H1 (cell line): ENCODE measurements at regions not wholly inside any gene's neighbourhood (a gene's known extent, or its start where the extent isn't known, plus 50 kb on each side); places are given as distances from the start of the nearest gene placed in this dataset.

Experiments used
- CTCF ChIA-PET: fragments of 300-600 bp; sonication (Branson Sonifier 250); formaldehyde crosslinking; loops from one replicate; lab custom pipeline; 2021; ENCODE audit not compliant: partially characterized antibody; lab: Charles Lee
- POLR2A ChIA-PET: fragments of 300-600 bp; sonication (Branson Sonifier 250); formaldehyde crosslinking; loops from one replicate; lab custom pipeline; 2021; ENCODE audit warnings: inconsistent platforms; ENCODE audit not compliant: partially characterized antibody; lab: Charles Lee
- DNase-seq, 2 experiments: peaks; one replicate each; pipeline versions ENCODE4 v3.0.0 to v3.0.0-alpha.2; 2010 to 2022; ENCODE audit warnings: low spot score in 2 of 2, low read depth in 1 of 2, mixed read lengths in 1 of 2
- FAIRE-seq: peaks from 2 replicates; lab custom pipeline; 2011; peaks lifted over from hg19 to GRCh38; lab: Jason Lieb, UNC
- H2AFZ ChIP-seq: 2 replicates; pipeline ENCODE4 v1.8.1; 2012; ENCODE audit warnings: low read length, inconsistent platforms
- H2AK5ac ChIP-seq: 2 replicates; pipeline ENCODE4 v1.6.1; 2013; ENCODE audit warnings: low read depth, low read length
- H2BK120ac ChIP-seq: replicated peaks from 2 replicates; pipeline ENCODE3; 2013; ENCODE audit warnings: low read depth, low read length, inconsistent platforms
- H2BK12ac ChIP-seq: 2 replicates; pipeline ENCODE4 v1.6.1; 2013; ENCODE audit warnings: low read depth, low read length
- H2BK15ac ChIP-seq: 2 replicates; pipeline ENCODE4 v1.6.1; 2013; ENCODE audit warnings: low read length
- H2BK20ac ChIP-seq: 2 replicates; pipeline ENCODE4 v1.6.1; 2013; ENCODE audit warnings: low read length
- H2BK5ac ChIP-seq: 2 replicates; pipeline ENCODE4 v1.6.1; 2013; ENCODE audit warnings: low read depth, low read length
- H3K14ac ChIP-seq: 2 replicates; pipeline ENCODE4 v1.6.1; 2013; ENCODE audit warnings: inconsistent platforms; ENCODE audit not compliant: insufficient read length
- H3K18ac ChIP-seq: 2 replicates; pipeline ENCODE4 v1.6.1; 2013; ENCODE audit warnings: low read length; ENCODE audit errors: extremely low read depth
- H3K23ac ChIP-seq: 2 replicates; pipeline ENCODE4 v1.6.1; 2013; ENCODE audit warnings: inconsistent platforms; ENCODE audit not compliant: insufficient read length
- H3K23me2 ChIP-seq: 2 replicates; pipeline ENCODE4 v1.6.1; 2013; ENCODE audit warnings: low read depth, low read length
- H3K27ac ChIP-seq: 2 replicates; pipeline ENCODE4 v1.6.1; 2011; ENCODE audit warnings: low read depth, low read length, inconsistent platforms
- H3K27me3 ChIP-seq, 4 experiments: replicated peaks in 1 of 4; 1 replicate in 1 of 4; 2 replicates in 3 of 4; pipeline versions ENCODE4 v1.6.1 to v1.8.1; 2011 to 2013; ENCODE audit warnings: low read length in 3 of 4, mild to moderate bottlenecking in 3 of 4, inconsistent platforms in 2 of 4, mixed read lengths in 2 of 4, moderate library complexity in 1 of 4; ENCODE audit not compliant: control insufficient read depth in 3 of 4, insufficient read depth in 3 of 4; ENCODE audit errors: extremely low read depth in 1 of 4
- H3K36me3 ChIP-seq, 4 experiments: 2 replicates each; pipeline versions ENCODE4 v1.6.1 to v1.8.1; 2011 to 2013; ENCODE audit warnings: mild to moderate bottlenecking in 4 of 4, low read length in 3 of 4, moderate library complexity in 2 of 4, control low read depth in 1 of 4, inconsistent platforms in 1 of 4; ENCODE audit not compliant: insufficient read depth in 4 of 4, control insufficient read depth in 2 of 4
- H3K4ac ChIP-seq: replicated peaks from 2 replicates; pipeline ENCODE3; 2013; ENCODE audit warnings: low read length, low read depth, mixed read lengths, inconsistent platforms; ENCODE audit not compliant: insufficient read length
- H3K4me1 ChIP-seq, 4 experiments: replicated peaks in 1 of 4; 1 replicate in 1 of 4; 2 replicates in 3 of 4; pipeline versions ENCODE4 v1.6.1 to v1.8.1; 2011 to 2013; ENCODE audit warnings: low read length in 3 of 4, inconsistent platforms in 2 of 4, mixed read lengths in 1 of 4; ENCODE audit not compliant: insufficient read depth in 4 of 4, control insufficient read depth in 3 of 4
- H3K4me2 ChIP-seq, 2 experiments: 2 replicates each; pipeline versions ENCODE4 v1.6.1 to v1.8.1; 2011 to 2013; ENCODE audit warnings: low read depth in 2 of 2, low read length in 2 of 2, control low read depth in 1 of 2, inconsistent platforms in 1 of 2, mild to moderate bottlenecking in 1 of 2; ENCODE audit not compliant: insufficient read depth in 1 of 2
- H3K4me3 ChIP-seq, 4 experiments: fragments of 200-600, 300-600 bp in 1 of 4; sonication (generic), shearing (Covaris generic), sonication (Bioruptor Twin) in 1 of 4; 2 replicates each; pipeline versions ENCODE4 v1.5.1 to v1.8.1; 2011 to 2016; ENCODE audit warnings: low read length in 4 of 4, low read depth in 3 of 4, control low read depth in 2 of 4, inconsistent platforms in 2 of 4, mild to moderate bottlenecking in 2 of 4, mixed read lengths in 1 of 4, moderate library complexity in 1 of 4; ENCODE audit not compliant: insufficient read depth in 2 of 4; ENCODE audit errors: extremely low read depth in 1 of 4
- H3K56ac ChIP-seq: replicated peaks from 2 replicates; pipeline ENCODE3; 2013; ENCODE audit warnings: low read depth, mild to moderate bottlenecking, mixed read lengths, low read length, inconsistent platforms; ENCODE audit not compliant: insufficient read length
- H3K79me1 ChIP-seq: 2 replicates; pipeline ENCODE4 v1.6.1; 2013; ENCODE audit warnings: low read depth, low read length, control low read depth
- H3K79me2 ChIP-seq, 2 experiments: 2 replicates each; pipeline versions ENCODE4 v1.6.1 to v1.8.1; 2012 to 2013; ENCODE audit warnings: low read length in 2 of 2, mild to moderate bottlenecking in 2 of 2, inconsistent platforms in 1 of 2; ENCODE audit not compliant: insufficient read depth in 2 of 2, control insufficient read depth in 1 of 2
- H3K9ac ChIP-seq, 4 experiments: replicated peaks in 1 of 4; 1 replicate in 1 of 4; 2 replicates in 3 of 4; pipeline versions ENCODE4 v1.6.1 to v1.8.1; 2011 to 2013; ENCODE audit warnings: low read depth in 3 of 4, low read length in 3 of 4, control low read depth in 2 of 4, mild to moderate bottlenecking in 2 of 4, moderate library complexity in 2 of 4, inconsistent platforms in 1 of 4; ENCODE audit errors: extremely low read depth in 1 of 4
- H3K9me3 ChIP-seq, 2 experiments: 2 replicates each; pipeline versions ENCODE4 v1.6.1 to v1.8.1; 2012 to 2013; ENCODE audit warnings: mild to moderate bottlenecking in 2 of 2, moderate library complexity in 2 of 2, control low read depth in 1 of 2, inconsistent platforms in 1 of 2, low read depth in 1 of 2, low read length in 1 of 2, mixed read lengths in 1 of 2; ENCODE audit not compliant: insufficient read depth in 2 of 2
- H4K20me1 ChIP-seq, 2 experiments: replicated peaks in 1 of 2; 2 replicates each; pipeline versions ENCODE3 to v1.8.1; 2011 to 2013; ENCODE audit warnings: inconsistent platforms in 2 of 2, low read length in 2 of 2, mild to moderate bottlenecking in 1 of 2; ENCODE audit not compliant: insufficient read depth in 2 of 2, control insufficient read depth in 1 of 2
- H4K5ac ChIP-seq: 2 replicates; pipeline ENCODE4 v1.6.1; 2013; ENCODE audit warnings: low read length, low read depth, mixed read lengths, inconsistent platforms; ENCODE audit not compliant: insufficient read length
- H4K8ac ChIP-seq: 2 replicates; pipeline ENCODE4 v1.8.0; 2013; ENCODE audit warnings: mild to moderate bottlenecking, moderate library complexity, low read length, inconsistent platforms; ENCODE audit not compliant: insufficient read depth; ENCODE audit errors: extremely low read depth
- H4K91ac ChIP-seq: replicated peaks from 2 replicates; pipeline ENCODE3; 2013; ENCODE audit warnings: low read length, mixed read lengths, inconsistent platforms; ENCODE audit not compliant: insufficient read length
- CHD2 ChIP-seq: IDR thresholded peaks from 2 replicates; pipeline ENCODE4 v1.6.1; 2012; ENCODE audit warnings: low read length, improper control_type of control experiment
- GABPA ChIP-seq: IDR thresholded peaks from 2 replicates; pipeline ENCODE4 v1.6.1; 2011; ENCODE audit warnings: mild to moderate bottlenecking, low read length, moderate library complexity, borderline replicate concordance; ENCODE audit not compliant: insufficient read depth
- HDAC2 ChIP-seq, 2 experiments: fragments of 300-600 bp in 1 of 2; sonication (generic) in 1 of 2; IDR thresholded peaks; 2 replicates each; pipeline ENCODE4 v1.6.1; 2011 to 2012; ENCODE audit warnings: low read depth in 2 of 2, low read length in 2 of 2, mild to moderate bottlenecking in 2 of 2, moderate library complexity in 2 of 2, borderline replicate concordance in 1 of 2, inconsistent platforms in 1 of 2
- KDM4A ChIP-seq: IDR thresholded peaks from one replicate; pipeline ENCODE4 v1.7.1; 2012; ENCODE audit warnings: low read depth, mild to moderate bottlenecking, moderate library complexity, low read length, inconsistent platforms; ENCODE audit not compliant: severe bottlenecking
- NANOG ChIP-seq: IDR thresholded peaks from 2 replicates; pipeline ENCODE4 v1.6.1; 2011; ENCODE audit warnings: low read length, low read depth, mild to moderate bottlenecking, inconsistent platforms; ENCODE audit not compliant: insufficient read depth, poor library complexity, severe bottlenecking
- NRF1 ChIP-seq: IDR thresholded peaks from 2 replicates; pipeline ENCODE4 v1.6.1; 2011; ENCODE audit warnings: mild to moderate bottlenecking, low read depth, low read length, improper control_type of control experiment
- PHF8 ChIP-seq: fragments of 200-600 bp; sonication (generic); conservative IDR thresholded peaks from 2 replicates; pipeline ENCODE4 v1.7.1; 2012; ENCODE audit warnings: low read depth, mild to moderate bottlenecking, inconsistent platforms, low read length, moderate library complexity
- POU5F1 ChIP-seq: IDR thresholded peaks from 2 replicates; pipeline ENCODE4 v1.6.1; 2011; ENCODE audit warnings: low read depth, mild to moderate bottlenecking, low read length, moderate library complexity
- SIRT6 ChIP-seq: IDR thresholded peaks from one replicate; pipeline ENCODE4 v1.7.1; 2012; ENCODE audit warnings: low read length, inconsistent platforms
- TAF1 ChIP-seq: IDR thresholded peaks from 2 replicates; pipeline ENCODE4 v1.6.1; 2011; ENCODE audit warnings: mild to moderate bottlenecking, low read depth, low read length
- TBP ChIP-seq: IDR thresholded peaks from 2 replicates; pipeline ENCODE4 v1.6.1; 2011; ENCODE audit warnings: low read depth, low read length, improper control_type of control experiment
- TCF12 ChIP-seq: IDR thresholded peaks from 2 replicates; pipeline ENCODE4 v1.6.1; 2011; ENCODE audit warnings: low read depth, mild to moderate bottlenecking, low read length
- WGBS, 2 experiments: shearing (Covaris generic) in 1 of 2; methylation state at CpG; one replicate each; pipeline versions ENCODE4 v1.1.6 to v1.1.7; 2013 to 2015; ENCODE audit warnings: low lambda C conversion rate in 2 of 2, mixed read lengths in 2 of 2, inconsistent platforms in 1 of 2, low coverage in 1 of 2, missing lambda C conversion rate in 1 of 2; ENCODE audit not compliant: insufficient replicate concordance in 2 of 2, insufficient coverage in 1 of 2, insufficient read length in 1 of 2; ENCODE audit errors: extremely low coverage in 1 of 2, missing lambda C conversion rate in 1 of 2; 5-methylcytosine and 5-hydroxymethylcytosine counted together
- TF ChIP-seq, protein P1 (sequence below): IDR thresholded peaks from 2 replicates; pipeline ENCODE4 v1.6.1; 2012; ENCODE audit warnings: low read length, inconsistent platforms

DNA sequence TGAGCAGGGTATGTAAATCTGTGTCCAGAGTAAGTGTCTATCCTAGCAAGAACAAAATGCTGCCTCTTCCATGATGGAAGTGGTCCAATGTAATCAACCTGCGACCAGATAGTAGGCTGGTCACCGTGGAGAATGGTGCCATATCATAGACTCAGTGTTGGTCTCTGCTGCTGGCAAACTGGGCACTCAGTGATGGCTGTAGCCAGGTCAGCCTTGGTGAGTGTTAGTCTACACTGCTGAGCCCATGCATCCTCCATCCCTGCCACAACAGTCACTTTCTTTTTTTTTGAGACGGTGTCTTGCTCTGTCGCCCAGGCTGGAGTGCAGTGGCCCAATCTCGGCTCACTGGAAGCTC is 69.3 kb downstream of the CHRD start:
- Histone ChIP-seq H3K4me3 (no peak overlapping the region), H3K18ac (no peak overlapping the region), H3K79me1 (no peaks in the 10 kb centered on the region), H3K79me2 (no peaks in the 10 kb centered on the region), H2AFZ (no peak overlapping the region), H2BK15ac (no peak overlapping the region), H3K36me3 (no peaks in the 10 kb centered on the region), H2BK5ac (no peak overlapping the region), H4K5ac (no peak overlapping the region), H2BK120ac (no peak overlapping the region), H2BK12ac (no peak overlapping the region), H3K9ac (no peak overlapping the region), H3K4me1 (no peaks in the 10 kb centered on the region), H3K56ac (no peak overlapping the region), H2AK5ac (no peak overlapping the region), H2BK20ac (no peak overlapping the region), H4K20me1 (no peaks in the 10 kb centered on the region), H3K4me2 (no peak overlapping the region), H4K8ac (no peak overlapping the region), H3K27ac (no peak overlapping the region), H3K23ac (no peak overlapping the region), H3K14ac (no peak overlapping the region), H3K4ac (no peak overlapping the region), H3K27me3 (no peaks in the 10 kb centered on the region), H4K91ac (no peak overlapping the region), H3K23me2 (no peaks in the 10 kb centered on the region), H3K9me3 (no peaks in the 10 kb centered on the region)
- TF ChIP-seq, protein P1, sequence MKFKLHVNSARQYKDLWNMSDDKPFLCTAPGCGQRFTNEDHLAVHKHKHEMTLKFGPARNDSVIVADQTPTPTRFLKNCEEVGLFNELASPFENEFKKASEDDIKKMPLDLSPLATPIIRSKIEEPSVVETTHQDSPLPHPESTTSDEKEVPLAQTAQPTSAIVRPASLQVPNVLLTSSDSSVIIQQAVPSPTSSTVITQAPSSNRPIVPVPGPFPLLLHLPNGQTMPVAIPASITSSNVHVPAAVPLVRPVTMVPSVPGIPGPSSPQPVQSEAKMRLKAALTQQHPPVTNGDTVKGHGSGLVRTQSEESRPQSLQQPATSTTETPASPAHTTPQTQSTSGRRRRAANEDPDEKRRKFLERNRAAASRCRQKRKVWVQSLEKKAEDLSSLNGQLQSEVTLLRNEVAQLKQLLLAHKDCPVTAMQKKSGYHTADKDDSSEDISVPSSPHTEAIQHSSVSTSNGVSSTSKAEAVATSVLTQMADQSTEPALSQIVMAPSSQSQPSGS = no peak
- TF ChIP-seq SIRT6 (no peak), PHF8 (no peak), HDAC2 (IDR thresholded peaks at IDR 0.05; ENCODE audit: borderline replicate concordance in 1 of 2, low read depth in 2 of 2, low read length in 2 of 2) (no peak), CHD2 (no peak), POU5F1 (no peak), TCF12 (no peak), TAF1 (no peak), KDM4A (no peak), NANOG (no peak), NRF1 (no peak), TBP (no peak), GABPA (no peak)
- POLR2A ChIA-PET = no interaction called here
- DNase-seq (no peak), FAIRE-seq (no peak)
- whole genome bisulfite sequencing, 2 experiments = 87% methylated on average over 5 of the region's 5 CpGs; no CpG with 5 or more reads in 1 of the 2 experiments
- CTCF ChIA-PET = interaction anchor here (2.4 kb wide), 1 partner anchor 19 kb away, joined by 14 read pairs; no protein-coding TSS in a partner anchor
